ENCODE measurements at regions not wholly inside any gene's neighbourhood (a gene's known extent, or its start where the extent isn't known, plus 50 kb on each side); places are given as distances from the start of the nearest gene placed in this dataset.
"Not testable (repeated sequence)": the region's sequence is repeated elsewhere in the genome, so short reads cannot be mapped to it uniquely, and the experiment has no call there.

GRCh38 chr5:74482523-74482922 lies 158.0 kb downstream of the ENC1 start:
- Histone ChIP-seq H3K4me3 (ENCODE audit: low read depth in 1 of 2, low read length in 2 of 2) (no peak overlapping the region), H3K27me3 (ENCODE audit: insufficient read depth, low read length, poor library complexity) (peaks cover 4% of the 10 kb centered on the region), H2AFZ (ENCODE audit: low read depth, low read length) (no peak overlapping the region), H3K9me3 (ENCODE audit: insufficient read depth, low read length, severe bottlenecking) (no peaks in the 10 kb centered on the region), H3K27ac (ENCODE audit: low read length) (no peak overlapping the region), H4K20me1 (ENCODE audit: insufficient read depth, low read length) (no peaks in the 10 kb centered on the region), H3K9ac (ENCODE audit: low read depth, low read length) (no peak overlapping the region), H3K4me1 (ENCODE audit: insufficient read depth, low read length) (no peaks in the 10 kb centered on the region), H3K79me2 (ENCODE audit: insufficient read depth, low read length) (no peaks in the 10 kb centered on the region), H3K36me3 (ENCODE audit: insufficient read depth, low read length) (no peaks in the 10 kb centered on the region), H3K4me2 (ENCODE audit: insufficient read depth, low read length) (no peak overlapping the region)
- TF ChIP-seq EZH2 (IDR thresholded peaks at IDR 0.05; ENCODE audit: borderline replicate concordance, low read depth, low read length, severe bottlenecking) (no peak), CTCF (IDR thresholded peaks at IDR 0.05; ENCODE audit: borderline replicate concordance, extremely low read depth, low read length, poor library complexity, severe bottlenecking) (no peak)
- ATAC-seq (ENCODE audit: insufficient read depth, low read depth): no peak
- no peak for DNase-seq

- not testable (repeated sequence) for H3K4me3 ChIP-seq (ENCODE audit: low read depth in 1 of 2, low read length in 2 of 2); H3K9ac ChIP-seq (ENCODE audit: low read depth, low read length); H3K4me2 ChIP-seq (ENCODE audit: insufficient read depth, low read length); H3K27me3 ChIP-seq (ENCODE audit: insufficient read depth, low read length, poor library complexity); H2AFZ ChIP-seq (ENCODE audit: low read depth, low read length); H3K27ac ChIP-seq (ENCODE audit: low read length); H4K20me1 ChIP-seq (ENCODE audit: insufficient read depth, low read length); H3K4me1 ChIP-seq (ENCODE audit: insufficient read depth, low read length); H3K9me3 ChIP-seq (ENCODE audit: insufficient read depth, low read length, severe bottlenecking); DNase-seq; ATAC-seq (ENCODE audit: insufficient read depth, low read depth); H3K36me3 ChIP-seq (ENCODE audit: insufficient read depth, low read length); H3K79me2 ChIP-seq (ENCODE audit: insufficient read depth, low read length)
These were observed 159.2 kb downstream of the ENC1 start for GRCh38 chr5:74481357-74481756.

GRCh38 chr5:74480201-74480600 lies 160.3 kb downstream of the ENC1 start:
- Histone ChIP-seq H3K4me1 (ENCODE audit: insufficient read depth, low read length) (no peaks in the 10 kb centered on the region), H3K4me2 (ENCODE audit: insufficient read depth, low read length) (no peak overlapping the region), H3K4me3 (ENCODE audit: low read depth in 1 of 2, low read length in 2 of 2) (no peak overlapping the region), H3K9me3 (ENCODE audit: insufficient read depth, low read length, severe bottlenecking) (no peaks in the 10 kb centered on the region), H3K9ac (ENCODE audit: low read depth, low read length) (no peak overlapping the region), H3K27me3 (ENCODE audit: insufficient read depth, low read length, poor library complexity) (peaks cover 4% of the 10 kb centered on the region), H3K27ac (ENCODE audit: low read length) (no peak overlapping the region), H4K20me1 (ENCODE audit: insufficient read depth, low read length) (no peaks in the 10 kb centered on the region), H2AFZ (ENCODE audit: low read depth, low read length) (no peak overlapping the region), H3K79me2 (ENCODE audit: insufficient read depth, low read length) (no peaks in the 10 kb centered on the region), H3K36me3 (ENCODE audit: insufficient read depth, low read length) (no peaks in the 10 kb centered on the region)
- TF ChIP-seq CTCF (IDR thresholded peaks at IDR 0.05; ENCODE audit: borderline replicate concordance, extremely low read depth, low read length, poor library complexity, severe bottlenecking) (no peak), EZH2 (IDR thresholded peaks at IDR 0.05; ENCODE audit: borderline replicate concordance, low read depth, low read length, severe bottlenecking) (no peak)
- ATAC-seq (ENCODE audit: insufficient read depth, low read depth): no peak
- no peak for DNase-seq

GRCh38 chr5:74478328-74478727 lies 162.2 kb downstream of the ENC1 start:
- no peaks in the 10 kb centered on the region for H3K9me3 ChIP-seq (ENCODE audit: insufficient read depth, low read length, severe bottlenecking)
- peaks cover 7% of the 10 kb centered on the region for H3K27me3 ChIP-seq (ENCODE audit: insufficient read depth, low read length, poor library complexity)
- no peaks in the 10 kb centered on the region for H3K36me3 ChIP-seq (ENCODE audit: insufficient read depth, low read length)
- H4K20me1 ChIP-seq (ENCODE audit: insufficient read depth, low read length): no peaks in the 10 kb centered on the region
- no peak for DNase-seq
- H3K4me1 ChIP-seq (ENCODE audit: insufficient read depth, low read length): no peaks in the 10 kb centered on the region
- no peak for ATAC-seq (ENCODE audit: insufficient read depth, low read depth)
- TF ChIP-seq EZH2 (IDR thresholded peaks at IDR 0.05; ENCODE audit: borderline replicate concordance, low read depth, low read length, severe bottlenecking) (no peak), CTCF (IDR thresholded peaks at IDR 0.05; ENCODE audit: borderline replicate concordance, extremely low read depth, low read length, poor library complexity, severe bottlenecking) (no peak)
- no peaks in the 10 kb centered on the region for H3K79me2 ChIP-seq (ENCODE audit: insufficient read depth, low read length)
- H3K4me2 ChIP-seq (ENCODE audit: insufficient read depth, low read length): no peak overlapping the region
- H3K9ac ChIP-seq (ENCODE audit: low read depth, low read length): no peak overlapping the region
- H3K27ac ChIP-seq (ENCODE audit: low read length): no peak overlapping the region
- H2AFZ ChIP-seq (ENCODE audit: low read depth, low read length): no peak overlapping the region
- H3K4me3 ChIP-seq (ENCODE audit: low read depth in 1 of 2, low read length in 2 of 2): no peak overlapping the region
